SK-N-SH (cell line): ENCODE measurements at regions not wholly inside any gene's neighbourhood (a gene's known extent, or its start where the extent isn't known, plus 50 kb on each side); places are given as distances from the start of the nearest gene placed in this dataset.
"Not testable (repeated sequence)": the region's sequence is repeated elsewhere in the genome, so short reads cannot be mapped to it uniquely, and the experiment has no call there.

Source experiments
- CTCF ChIA-PET: fragments of 300-600, 350-600 bp; formaldehyde crosslinking; extraction: SDS; loops from one replicate; lab custom pipeline; 2021; lab: Yijun Ruan, JAX
- POLR2A ChIA-PET: fragments of 350-600 bp; sonication (Branson Sonifier 250); formaldehyde crosslinking; extraction: SDS; loops from one replicate; lab custom pipeline; 2020; ENCODE audit warnings: antibody characterized with exemption, inconsistent platforms; lab: Yijun Ruan, JAX
- DNase-seq: peaks from one replicate; pipeline ENCODE4 v3.0.0; 2012
- H2AFZ ChIP-seq: fragments of 200-600 bp; sonication (generic); 2 replicates; pipeline ENCODE4 v1.8.1; 2016; ENCODE audit warnings: antibody characterized with exemption, mild to moderate bottlenecking, low read depth
- H3F3A ChIP-seq: fragments of 200-600 bp; sonication (generic); replicated peaks from 2 replicates; pipeline ENCODE3; 2016; ENCODE audit warnings: antibody characterized with exemption, mild to moderate bottlenecking; ENCODE audit not compliant: insufficient read depth
- H3K27ac ChIP-seq, 2 experiments: fragments of 200-500 bp in 1 of 2; fragments of 200-600 bp in 1 of 2; sonication (Bioruptor generic) in 1 of 2; sonication (generic), shearing (Covaris generic) in 1 of 2; 2 replicates each; pipeline versions ENCODE4 v1.5.1 to v1.6.1; 2014 to 2016; ENCODE audit warnings: low read depth in 2 of 2, inconsistent platforms in 1 of 2, low read length in 1 of 2, mild to moderate bottlenecking in 1 of 2, mixed read lengths in 1 of 2
- H3K27me3 ChIP-seq: fragments of 200-600 bp; sonication (generic), shearing (Covaris generic); 2 replicates; pipeline ENCODE4 v1.6.1; 2016; ENCODE audit warnings: mixed run types; ENCODE audit not compliant: insufficient read depth
- H3K36me3 ChIP-seq, 2 experiments: fragments of 200-500 bp in 1 of 2; fragments of 200-600 bp in 1 of 2; sonication (Bioruptor generic) in 1 of 2; sonication (generic) in 1 of 2; replicated peaks in 1 of 2; 2 replicates each; pipeline versions ENCODE3 to v1.5.1; 2014 to 2016; ENCODE audit warnings: low read length in 1 of 2, mild to moderate bottlenecking in 1 of 2; ENCODE audit not compliant: insufficient read depth in 2 of 2, control insufficient read depth in 1 of 2
- H3K4me1 ChIP-seq, 2 experiments: fragments of 200-500 bp in 1 of 2; fragments of 200-600 bp in 1 of 2; sonication (Bioruptor generic) in 1 of 2; sonication (generic), shearing (Covaris generic) in 1 of 2; 2 replicates each; pipeline versions ENCODE4 v1.5.1 to v1.6.1; 2014 to 2016; ENCODE audit warnings: low read depth in 1 of 2, low read length in 1 of 2, mixed run types in 1 of 2; ENCODE audit not compliant: insufficient read depth in 2 of 2, control insufficient read depth in 1 of 2
- H3K4me2 ChIP-seq: fragments of 200-600 bp; sonication (generic), shearing (Covaris generic); 2 replicates; pipeline ENCODE4 v1.6.1; 2017; ENCODE audit warnings: mixed run types
- H3K4me3 ChIP-seq, 2 experiments: fragments of 200-500 bp in 1 of 2; fragments of 200-600 bp in 1 of 2; sonication (Bioruptor generic) in 1 of 2; sonication (generic), shearing (Covaris generic) in 1 of 2; 2 replicates each; pipeline versions ENCODE4 v1.5.1 to v1.8.1; 2014 to 2016; ENCODE audit warnings: low read depth in 2 of 2, inconsistent platforms in 1 of 2, low read length in 1 of 2, mild to moderate bottlenecking in 1 of 2, mixed read lengths in 1 of 2, moderate library complexity in 1 of 2
- H3K79me2 ChIP-seq: fragments of 200-600 bp; sonication (generic); 2 replicates; pipeline ENCODE4 v1.8.1; 2017; ENCODE audit warnings: mild to moderate bottlenecking; ENCODE audit not compliant: insufficient read depth
- H3K9ac ChIP-seq: fragments of 200-600 bp; sonication (generic); 2 replicates; pipeline ENCODE4 v1.6.1; 2017; ENCODE audit warnings: mixed run types
- H3K9me2 ChIP-seq: fragments of 200-600 bp; sonication (generic); 2 replicates; pipeline ENCODE4 v1.6.1; 2017; ENCODE audit warnings: mixed run types
- H3K9me3 ChIP-seq: fragments of 200-600 bp; sonication (generic); 2 replicates; pipeline ENCODE4 v1.6.1; 2017; ENCODE audit warnings: mixed run types, mild to moderate bottlenecking, moderate library complexity
- H4K20me1 ChIP-seq: fragments of 200-600 bp; sonication (generic); 2 replicates; pipeline ENCODE4 v1.6.1; 2017; ENCODE audit warnings: mild to moderate bottlenecking, mixed run types; ENCODE audit not compliant: insufficient read depth
- CHD2 ChIP-seq: fragments of 150-350 bp; IDR thresholded peaks from 2 replicates; pipeline ENCODE4 v1.6.1; 2018; ENCODE audit warnings: low read length; ENCODE audit not compliant: partially characterized antibody
- ELF1 ChIP-seq: IDR thresholded peaks from 2 replicates; pipeline ENCODE4 v1.4.0; 2012
- EZH2phosphoT487 ChIP-seq: fragments of 200-600 bp; sonication (generic); IDR thresholded peaks from 2 replicates; pipeline ENCODE4 v1.6.1; 2017; ENCODE audit warnings: low read depth, mixed run types, mild to moderate bottlenecking, antibody characterized with exemption, moderate library complexity, borderline replicate concordance
- FOXM1 ChIP-seq: IDR thresholded peaks from 2 replicates; pipeline ENCODE4 v1.4.0; 2012; ENCODE audit warnings: low read depth, mild to moderate bottlenecking
- JUND ChIP-seq: IDR thresholded peaks from 2 replicates; pipeline ENCODE4 v1.4.0; 2012
- MAX ChIP-seq: IDR thresholded peaks from 2 replicates; pipeline ENCODE4 v1.4.0; 2012; ENCODE audit warnings: low read depth
- NFIC ChIP-seq: IDR thresholded peaks from 2 replicates; pipeline ENCODE4 v1.4.0; 2012; ENCODE audit warnings: borderline replicate concordance
- NRF1 ChIP-seq: IDR thresholded peaks from 2 replicates; pipeline ENCODE4 v1.6.1; 2012; ENCODE audit warnings: low read depth, mild to moderate bottlenecking, low read length
- POLR2AphosphoS5 ChIP-seq: IDR thresholded peaks from 2 replicates; pipeline ENCODE4 v1.6.1; 2012; ENCODE audit warnings: low read depth, low read length
- RCOR1 ChIP-seq: fragments of 150-350 bp; IDR thresholded peaks from 2 replicates; pipeline ENCODE4 v1.6.1; 2017; ENCODE audit warnings: antibody characterized with exemption, low read length
- REST ChIP-seq: IDR thresholded peaks from 2 replicates; pipeline ENCODE4 v1.6.1; 2012; ENCODE audit warnings: mild to moderate bottlenecking, low read depth, low read length, moderate library complexity
- SMC3 ChIP-seq: IDR thresholded peaks from 2 replicates; pipeline ENCODE4 v1.6.1; 2012; ENCODE audit warnings: low read depth, low read length, improper control_type of control experiment
- TAF1 ChIP-seq: IDR thresholded peaks from 2 replicates; pipeline ENCODE4 v1.6.1; 2012; ENCODE audit warnings: low read depth, mild to moderate bottlenecking, low read length, moderate library complexity, borderline replicate concordance
- TEAD4 ChIP-seq: IDR thresholded peaks from 2 replicates; pipeline ENCODE4 v1.4.0; 2012; ENCODE audit warnings: mild to moderate bottlenecking, borderline replicate concordance; ENCODE audit not compliant: insufficient read depth
- USF1 ChIP-seq: IDR thresholded peaks from 2 replicates; pipeline ENCODE4 v1.4.0; 2012; ENCODE audit warnings: low read depth, borderline replicate concordance
- YY1 ChIP-seq: IDR thresholded peaks from 2 replicates; pipeline ENCODE4 v1.4.0; 2012; ENCODE audit warnings: low read depth, mild to moderate bottlenecking
- ZBTB33 ChIP-seq: IDR thresholded peaks from 2 replicates; pipeline ENCODE4 v1.4.0; 2012; ENCODE audit warnings: low read depth, borderline replicate concordance
- WGBS: methylation state at CpG from one replicate; pipeline ENCODE4 v1.1.6; 2017; ENCODE audit warnings: low lambda C conversion rate; 5-methylcytosine and 5-hydroxymethylcytosine counted together

GRCh38 chr12:105477873-105478272 is 147.4 kb downstream of the C12orf75 start (continued):
- TF ChIP-seq REST: no peak
- TF ChIP-seq EZH2phosphoT487: no peak
- no peak for TF ChIP-seq ELF1

- H3K27ac ChIP-seq, H3K36me3 ChIP-seq, H3K4me2 ChIP-seq, H3K9me3 ChIP-seq, H3F3A ChIP-seq, H3K4me1 ChIP-seq, H4K20me1 ChIP-seq, H3K4me3 ChIP-seq, H3K27me3 ChIP-seq, H3K9me2 ChIP-seq, H2AFZ ChIP-seq, DNase-seq, POLR2A ChIA-PET, H3K79me2 ChIP-seq, H3K9ac ChIP-seq, CTCF ChIA-PET: not testable (repeated sequence)
- 92% methylated on average over 7 of the region's 9 CpGs for WGBS
These were observed 148.3 kb downstream of the C12orf75 start for GRCh38 chr12:105478788-105479187.

- POLR2A ChIA-PET: no interaction called here
- no peaks in the 10 kb centered on the region for H3K79me2 ChIP-seq
These were observed 149.2 kb downstream of the C12orf75 start for GRCh38 chr12:105479710-105480109.

More at GRCh38 chr12:105479710-105480109, 149.2 kb downstream of the C12orf75 start:
- no peaks in the 10 kb centered on the region for H3K9me2 ChIP-seq
- H2AFZ ChIP-seq: no peak overlapping the region
- CTCF ChIA-PET: no interaction called here
- H3K27me3 ChIP-seq: no peaks in the 10 kb centered on the region
- no peak overlapping the region for H3K4me2 ChIP-seq
- 70% methylated on average over 1 of the region's 1 CpG for WGBS
- H3K9ac ChIP-seq: no peak overlapping the region
- no peak for DNase-seq
- H3F3A ChIP-seq: no peaks in the 10 kb centered on the region
- no peaks in the 10 kb centered on the region; a peak in 1 of 4 replicates for H3K4me1 ChIP-seq
- H3K4me3 ChIP-seq: no peak overlapping the region
- no peak overlapping the region for H3K27ac ChIP-seq
- no peaks in the 10 kb centered on the region for H3K36me3 ChIP-seq
- TF ChIP-seq CHD2 (no peak), RCOR1 (no peak), REST (no peak), NRF1 (no peak), TAF1 (no peak), YY1 (no peak), TEAD4 (no peak), ZBTB33 (no peak), NFIC (no peak), USF1 (no peak), FOXM1 (no peak), JUND (no peak), MAX (no peak), SMC3 (no peak), POLR2AphosphoS5 (no peak)
- TF ChIP-seq, all 33 proteins: peak for 0
- H3K9me3 ChIP-seq: no peaks in the 10 kb centered on the region
- no peaks in the 10 kb centered on the region for H4K20me1 ChIP-seq
